Activated CD8-positive, alpha-beta T cell treated with anti-CD3 and anti-CD28 coated beads for 36 hours (primary cell): ENCODE measurements at regions not wholly inside any gene's neighbourhood (a gene's known extent, or its start where the extent isn't known, plus 50 kb on each side); places are given as distances from the start of the nearest gene placed in this dataset.

ENCODE experiments used
- ATAC-seq: fragments of 200-7000 bp; cut with Tn5 transposase; one replicate; pipeline ENCODE4 v1.10.0; 2021; ENCODE audit warnings: mild to moderate bottlenecking, moderate library complexity
- CTCF ChIA-PET: fragments of 350-600 bp; sonication (Branson Sonifier 250); formaldehyde crosslinking; loops from one replicate; lab custom pipeline; 2021; ENCODE audit warnings: antibody characterized with exemption; lab: Charles Lee
- POLR2A ChIA-PET: fragments of 350-600 bp; sonication (Branson Sonifier 250); formaldehyde crosslinking; loops from one replicate; lab custom pipeline; 2021; ENCODE audit warnings: antibody characterized with exemption; lab: Charles Lee
- DNase-seq: peaks from one replicate; pipeline ENCODE4 v3.0.0-alpha.2; 2020
- H3K27ac Mint-ChIP-seq: one replicate; pipeline ENCODE4 v1.8.0; 2021; ENCODE audit warnings: mild to moderate bottlenecking, mixed read lengths
- H3K27me3 Mint-ChIP-seq: one replicate; pipeline ENCODE4 v1.8.0; 2021; ENCODE audit warnings: mixed read lengths
- H3K36me3 Mint-ChIP-seq: one replicate; pipeline ENCODE4 v1.8.0; 2021; ENCODE audit warnings: low read depth, mixed read lengths
- H3K4me1 Mint-ChIP-seq: one replicate; pipeline ENCODE4 v1.8.0; 2021; ENCODE audit warnings: low read depth, mixed read lengths
- H3K4me3 Mint-ChIP-seq: one replicate; pipeline ENCODE4 v1.8.0; 2021; ENCODE audit warnings: mild to moderate bottlenecking, moderate library complexity, mixed read lengths
- H3K9me3 Mint-ChIP-seq: one replicate; pipeline ENCODE4 v1.8.0; 2021; ENCODE audit warnings: mixed read lengths
- CTCF ChIP-seq: fragments of 200-600 bp; IDR thresholded peaks from one replicate; pipeline ENCODE4 v1.8.0; 2022; ENCODE audit warnings: antibody characterized with exemption, mild to moderate bottlenecking
- intact Hi-C: fragments of 100-400 bp; cut with micrococcal nuclease; formaldehyde crosslinking; loops from one replicate; pipeline ENCODE4 v1.10.0; 2022

- ChIA-PET POLR2A (no interaction called here), CTCF (no interaction called here)
- H3K27ac Mint-ChIP-seq = no peak overlapping the region
- H3K4me1 Mint-ChIP-seq = no peaks in the 10 kb centered on the region
- intact Hi-C loops = no loop called here
- DNase-seq = no peak
- H3K36me3 Mint-ChIP-seq = no peaks in the 10 kb centered on the region
- no peaks in the 10 kb centered on the region for H3K9me3 Mint-ChIP-seq
- no peak for TF ChIP-seq CTCF
- no peak for ATAC-seq
- H3K4me3 Mint-ChIP-seq = no peak overlapping the region
- no peaks in the 10 kb centered on the region for H3K27me3 Mint-ChIP-seq
Observed at GRCh38 chr9:18185196-18185595, 288.8 kb upstream of the ADAMTSL1 start.

GRCh38 chr9:18188971-18189370 lies 285.0 kb upstream of the ADAMTSL1 start:
- Mint-ChIP-seq H3K27ac (no peak overlapping the region), H3K4me3 (no peak overlapping the region), H3K4me1 (no peaks in the 10 kb centered on the region), H3K9me3 (no peaks in the 10 kb centered on the region), H3K27me3 (no peaks in the 10 kb centered on the region), H3K36me3 (no peaks in the 10 kb centered on the region)
- TF ChIP-seq CTCF = no peak
- ChIA-PET POLR2A (no interaction called here), CTCF (no interaction called here)
- ATAC-seq (no peak), DNase-seq (no peak)
- intact Hi-C loops = no loop called here

- no peak overlapping the region for H3K27ac Mint-ChIP-seq
Observed at GRCh38 chr9:18189871-18190670, 283.9 kb upstream of the ADAMTSL1 start.

GRCh38 chr9:18190671-18191374 lies 283.1 kb upstream of the ADAMTSL1 start:
- H3K4me1 Mint-ChIP-seq = no peaks in the 10 kb centered on the region
- no peak for TF ChIP-seq CTCF
- ChIA-PET CTCF (interaction anchor here (1.1 kb wide), 1 partner anchor 64 kb away, joined by 4 read pairs; no protein-coding TSS in a partner anchor), POLR2A (no interaction called here)
- no peaks in the 10 kb centered on the region for H3K9me3 Mint-ChIP-seq
- no peaks in the 10 kb centered on the region for H3K36me3 Mint-ChIP-seq
- no peak for DNase-seq
- no peaks in the 10 kb centered on the region for H3K27me3 Mint-ChIP-seq
- no peak for ATAC-seq
- intact Hi-C loops = no loop called here
- no peak overlapping the region for H3K4me3 Mint-ChIP-seq
- H3K27ac Mint-ChIP-seq = no peak overlapping the region

More at GRCh38 chr9:18189871-18190670, 283.9 kb upstream of the ADAMTSL1 start:
- intact Hi-C loops = no loop called here
- CTCF ChIA-PET = interaction anchor here (1.1 kb wide), 1 partner anchor 65 kb away, joined by 4 read pairs; no protein-coding TSS in a partner anchor
- Mint-ChIP-seq H3K4me1 (no peaks in the 10 kb centered on the region), H3K9me3 (no peaks in the 10 kb centered on the region), H3K36me3 (no peaks in the 10 kb centered on the region), H3K4me3 (no peak overlapping the region), H3K27me3 (no peaks in the 10 kb centered on the region)
- no peak for TF ChIP-seq CTCF
- DNase-seq (no peak), ATAC-seq (no peak)
- POLR2A ChIA-PET = no interaction called here

GRCh38 chr9:18194316-18194715 lies 279.6 kb upstream of the ADAMTSL1 start:
- Mint-ChIP-seq H3K36me3 (no peaks in the 10 kb centered on the region), H3K4me1 (no peaks in the 10 kb centered on the region), H3K27ac (no peak overlapping the region), H3K9me3 (peaks cover 3% of the 10 kb centered on the region), H3K4me3 (no peak overlapping the region), H3K27me3 (no peaks in the 10 kb centered on the region)
- intact Hi-C loops = no loop called here
- DNase-seq (no peak), ATAC-seq (no peak)
- TF ChIP-seq CTCF = no peak
- ChIA-PET CTCF (no interaction called here), POLR2A (no interaction called here)
